HepG2 (cell line): ENCODE measurements at regions not wholly inside any gene's neighbourhood (a gene's known extent, or its start where the extent isn't known, plus 50 kb on each side); places are given as distances from the start of the nearest gene placed in this dataset.
"Not testable (repeated sequence)": the region's sequence is repeated elsewhere in the genome, so short reads cannot be mapped to it uniquely, and the experiment has no call there.

Experiments used
- JUND ChIP-seq: sonication (generic); formaldehyde crosslinking; IDR thresholded peaks from 2 replicates; pipeline ENCODE4 v1.8.0; 2022; ENCODE audit warnings: mild to moderate bottlenecking, missing genetic modification reagents
- RAD21 ChIP-seq: fragments of 450-650 bp; formaldehyde crosslinking; IDR thresholded peaks from 2 replicates; pipeline ENCODE4 v1.5.0; 2020; ENCODE audit warnings: mild to moderate bottlenecking
- TF ChIP-seq, protein P1 (sequence below): sonication (generic); formaldehyde crosslinking; IDR thresholded peaks from 2 replicates; pipeline ENCODE4 v1.4.0; 2020; ENCODE audit warnings: missing genetic modification reagents; ENCODE audit errors: not compliant biosample characterization
- TF ChIP-seq, protein P2 (sequence below): sonication (generic); formaldehyde crosslinking; IDR thresholded peaks from 2 replicates; pipeline ENCODE4 v1.4.0; 2020; ENCODE audit warnings: missing genetic modification reagents

DNA sequence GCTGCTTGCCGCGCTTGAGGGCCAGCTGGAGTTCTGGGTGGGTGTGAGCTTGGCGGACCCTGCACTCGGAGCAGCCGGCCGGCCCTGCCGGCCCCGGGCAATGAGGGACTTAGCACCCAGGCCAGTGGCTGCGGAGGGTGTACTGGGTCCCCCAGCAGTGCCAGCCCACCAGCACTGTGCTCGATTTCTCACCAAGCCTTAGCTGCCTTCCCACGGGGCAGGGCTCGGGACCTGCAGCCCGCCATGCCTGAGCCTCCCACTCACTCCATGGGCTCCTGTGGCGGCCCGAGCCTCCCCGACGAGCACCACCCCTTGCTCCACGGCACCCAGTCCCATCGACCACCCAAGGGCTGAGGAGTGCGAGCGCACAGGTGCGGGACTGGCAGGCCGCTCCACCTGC lies 341.3 kb upstream of the CNTNAP5 start:
- TF ChIP-seq RAD21, JUND (CRISPR knock-in tag): not testable (repeated sequence)
- TF ChIP-seq, protein P1, sequence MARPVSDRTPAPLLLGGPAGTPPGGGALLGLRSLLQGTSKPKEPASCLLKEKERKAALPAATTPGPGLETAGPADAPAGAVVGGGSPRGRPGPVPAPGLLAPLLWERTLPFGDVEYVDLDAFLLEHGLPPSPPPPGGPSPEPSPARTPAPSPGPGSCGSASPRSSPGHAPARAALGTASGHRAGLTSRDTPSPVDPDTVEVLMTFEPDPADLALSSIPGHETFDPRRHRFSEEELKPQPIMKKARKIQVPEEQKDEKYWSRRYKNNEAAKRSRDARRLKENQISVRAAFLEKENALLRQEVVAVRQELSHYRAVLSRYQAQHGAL (CRISPR knock-in tag), result not testable (repeated sequence)
- TF ChIP-seq, protein P2, sequence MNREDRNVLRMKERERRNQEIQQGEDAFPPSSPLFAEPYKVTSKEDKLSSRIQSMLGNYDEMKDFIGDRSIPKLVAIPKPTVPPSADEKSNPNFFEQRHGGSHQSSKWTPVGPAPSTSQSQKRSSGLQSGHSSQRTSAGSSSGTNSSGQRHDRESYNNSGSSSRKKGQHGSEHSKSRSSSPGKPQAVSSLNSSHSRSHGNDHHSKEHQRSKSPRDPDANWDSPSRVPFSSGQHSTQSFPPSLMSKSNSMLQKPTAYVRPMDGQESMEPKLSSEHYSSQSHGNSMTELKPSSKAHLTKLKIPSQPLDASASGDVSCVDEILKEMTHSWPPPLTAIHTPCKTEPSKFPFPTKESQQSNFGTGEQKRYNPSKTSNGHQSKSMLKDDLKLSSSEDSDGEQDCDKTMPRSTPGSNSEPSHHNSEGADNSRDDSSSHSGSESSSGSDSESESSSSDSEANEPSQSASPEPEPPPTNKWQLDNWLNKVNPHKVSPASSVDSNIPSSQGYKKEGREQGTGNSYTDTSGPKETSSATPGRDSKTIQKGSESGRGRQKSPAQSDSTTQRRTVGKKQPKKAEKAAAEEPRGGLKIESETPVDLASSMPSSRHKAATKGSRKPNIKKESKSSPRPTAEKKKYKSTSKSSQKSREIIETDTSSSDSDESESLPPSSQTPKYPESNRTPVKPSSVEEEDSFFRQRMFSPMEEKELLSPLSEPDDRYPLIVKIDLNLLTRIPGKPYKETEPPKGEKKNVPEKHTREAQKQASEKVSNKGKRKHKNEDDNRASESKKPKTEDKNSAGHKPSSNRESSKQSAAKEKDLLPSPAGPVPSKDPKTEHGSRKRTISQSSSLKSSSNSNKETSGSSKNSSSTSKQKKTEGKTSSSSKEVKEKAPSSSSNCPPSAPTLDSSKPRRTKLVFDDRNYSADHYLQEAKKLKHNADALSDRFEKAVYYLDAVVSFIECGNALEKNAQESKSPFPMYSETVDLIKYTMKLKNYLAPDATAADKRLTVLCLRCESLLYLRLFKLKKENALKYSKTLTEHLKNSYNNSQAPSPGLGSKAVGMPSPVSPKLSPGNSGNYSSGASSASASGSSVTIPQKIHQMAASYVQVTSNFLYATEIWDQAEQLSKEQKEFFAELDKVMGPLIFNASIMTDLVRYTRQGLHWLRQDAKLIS (CRISPR knock-in tag), result not testable (repeated sequence)
